Sciatic nerve (tissue), 2 donors: ENCODE measurements at regions not wholly inside any gene's neighbourhood (a gene's known extent, or its start where the extent isn't known, plus 50 kb on each side); places are given as distances from the start of the nearest gene placed in this dataset.
A peak's percentile ranks its signal among the peaks of the same experiment; 100 is the strongest.
"Not testable (repeated sequence)": the region's sequence is repeated elsewhere in the genome, so short reads cannot be mapped to it uniquely, and the experiment has no call there.

Source experiments
- ATAC-seq: fragments of 200-7000 bp; cut with Tn5 transposase; one replicate; pipeline ENCODE4 v1.9.1; 2020; ENCODE audit warnings: mild to moderate bottlenecking, moderate library complexity
- DNase-seq: peaks from one replicate; pipeline ENCODE4 v3.0.0-alpha.2; 2020; ENCODE audit warnings: low spot score
- intact Hi-C: fragments of 100-400 bp; cut with DNase I; formaldehyde crosslinking; loops from one replicate; pipeline ENCODE4 v1.14.2; 2022
- donor health status: DM: no; HTN: no; CAD: no.
- donor health status: DM: no; HTN: no; CAD: no.

DNA sequence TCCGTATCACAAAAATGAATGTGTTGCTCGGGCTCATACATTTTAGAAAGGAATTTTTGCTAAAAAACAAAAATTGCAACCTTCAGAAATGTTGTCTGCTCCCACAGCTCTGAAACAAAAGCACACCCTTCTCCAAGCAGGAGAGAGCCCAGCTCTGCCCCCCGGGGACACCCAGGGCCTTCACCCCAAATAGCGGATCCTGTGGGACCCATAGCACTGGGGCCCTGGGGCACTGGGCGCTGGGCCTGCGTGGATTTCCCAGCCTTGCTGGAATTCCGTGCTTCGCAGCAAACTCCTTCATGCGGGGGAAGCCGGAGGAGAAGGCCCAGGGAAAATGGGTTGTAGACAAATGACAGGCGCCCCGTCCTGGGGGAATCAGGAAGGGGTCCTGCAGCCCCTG lies 50.5 kb upstream of the SFSWAP start:
- intact Hi-C loops: not testable (repeated sequence)
- peak; percentile 20 for ATAC-seq
- DNase-seq: peak; percentile 51
